NCI-H2227 (cell line): ENCODE measurements at regions not wholly inside any gene's neighbourhood (a gene's known extent, or its start where the extent isn't known, plus 50 kb on each side); places are given as distances from the start of the nearest gene placed in this dataset.
A peak's percentile ranks its signal among the peaks of the same experiment; 100 is the strongest.

Experiments
- DNase-seq: peaks from one replicate; lab custom pipeline; 2025; ENCODE audit not compliant: unreplicated experiment; lab: John Stamatoyannopoulos, UW

- DNase-seq = no peak
Observed at GRCh38 chr6:129967427-129967826, 51.0 kb upstream of the L3MBTL3 start.

GRCh38 chr6:129966125-129966524 is 52.3 kb upstream of the L3MBTL3 start:
- DNase-seq = no peak

- DNase-seq = no peak
Observed at GRCh38 chr6:129965096-129965495, 53.3 kb upstream of the L3MBTL3 start.

GRCh38 chr6:129959358-129959930 is 58.9 kb upstream of the L3MBTL3 start:
- DNase-seq = no peak

GRCh38 chr6:129957941-129958898 is 60.2 kb upstream of the L3MBTL3 start:
- no peak for DNase-seq

GRCh38 chr6:129955584-129955983 is 62.8 kb upstream of the L3MBTL3 start:
- DNase-seq = no peak

GRCh38 chr6:129954749-129955431 is 63.5 kb upstream of the L3MBTL3 start:
- DNase-seq = no peak

GRCh38 chr6:129947797-129948196 is 70.6 kb upstream of the L3MBTL3 start:
- DNase-seq = no peak

- DNase-seq = no peak
Observed at GRCh38 chr6:129946439-129947140, 71.8 kb upstream of the L3MBTL3 start.

- DNase-seq = no peak
Observed at GRCh38 chr6:129943637-129944271, 74.6 kb upstream of the L3MBTL3 start.

GRCh38 chr6:129940454-129941195 is 77.8 kb upstream of the L3MBTL3 start:
- no peak for DNase-seq

- no peak for DNase-seq
Observed at GRCh38 chr6:129938249-129939020, 77.3 kb upstream of the TMEM244 start.

GRCh38 chr6:129936329-129937165 is 75.4 kb upstream of the TMEM244 start:
- DNase-seq = peak; percentile 30

- no peak for DNase-seq
Observed at GRCh38 chr6:129932321-129932720, 71.2 kb upstream of the TMEM244 start.

- no peak for DNase-seq
Observed at GRCh38 chr6:129929433-129929832, 68.3 kb upstream of the TMEM244 start.

GRCh38 chr6:129923530-129924250 is 62.6 kb upstream of the TMEM244 start:
- no peak for DNase-seq

- no peak for DNase-seq
Observed at GRCh38 chr6:129921169-129921817, 60.2 kb upstream of the TMEM244 start.
